Suprapubic skin (tissue), 4 donors: ENCODE measurements at regions not wholly inside any gene's neighbourhood (a gene's known extent, or its start where the extent isn't known, plus 50 kb on each side); places are given as distances from the start of the nearest gene placed in this dataset.

Source experiments
- DNase-seq, 2 donors: peaks; one replicate each; pipeline ENCODE4 v3.0.0-alpha.2; 2019; ENCODE audit warnings: low spot score in 2 of 2
- H3K27ac ChIP-seq: fragments of 200-600 bp; sonication (generic); one replicate; pipeline ENCODE4 v1.5.1; 2019
- H3K27me3 ChIP-seq: fragments of 200-600 bp; sonication (generic); one replicate; pipeline ENCODE4 v1.5.1; 2019
- H3K36me3 ChIP-seq: fragments of 200-600 bp; sonication (generic); one replicate; pipeline ENCODE4 v1.5.1; 2019
- H3K4me1 ChIP-seq: fragments of 200-600 bp; sonication (generic); one replicate; pipeline ENCODE4 v1.5.1; 2019
- H3K4me3 ChIP-seq: fragments of 200-600 bp; sonication (generic); one replicate; pipeline ENCODE4 v1.5.1; 2019; ENCODE audit warnings: mild to moderate bottlenecking
- H3K9me3 ChIP-seq: fragments of 200-600 bp; sonication (generic); one replicate; pipeline ENCODE4 v1.5.1; 2019
- EP300 ChIP-seq: sonication (generic); formaldehyde crosslinking; IDR thresholded peaks from one replicate; pipeline ENCODE4 v1.6.1; 2017; ENCODE audit warnings: antibody characterized with exemption
- POLR2A ChIP-seq, 2 donors: fragments of 450-650 bp; IDR thresholded peaks; one replicate each; pipeline ENCODE4 v1.6.1; 2017; ENCODE audit warnings: antibody characterized with exemption in 2 of 2, mild to moderate bottlenecking in 2 of 2, moderate library complexity in 2 of 2
- POLR2AphosphoS5 ChIP-seq, 3 donors: sonication (generic); formaldehyde crosslinking; IDR thresholded peaks; one replicate each; pipeline ENCODE4 v1.6.1; 2017; ENCODE audit warnings: antibody characterized with exemption in 3 of 3
- WGBS: methylation state at CpG from one replicate; pipeline ENCODE4 v1.1.5; 2018; 5-methylcytosine and 5-hydroxymethylcytosine counted together
- TF ChIP-seq, protein P1 (sequence below), 2 donors: fragments of 200-600 bp in 1 of 2; fragments of 450-650 bp in 1 of 2; sonication (generic) in 1 of 2; IDR thresholded peaks; one replicate each; pipeline ENCODE4 v1.5.1; 2016 to 2019; ENCODE audit warnings: antibody characterized with exemption in 2 of 2, mild to moderate bottlenecking in 1 of 2, moderate library complexity in 1 of 2

- DNase-seq = no peak
- Histone ChIP-seq H3K36me3 (no peaks in the 10 kb centered on the region), H3K27me3 (no peaks in the 10 kb centered on the region), H3K4me1 (no peaks in the 10 kb centered on the region), H3K4me3 (no peak overlapping the region), H3K27ac (no peak overlapping the region), H3K9me3 (no peaks in the 10 kb centered on the region)
- TF ChIP-seq EP300 = no peak
- no peak for TF ChIP-seq POLR2AphosphoS5 (IDR thresholded peaks at IDR 0.05)
- TF ChIP-seq, protein P1, sequence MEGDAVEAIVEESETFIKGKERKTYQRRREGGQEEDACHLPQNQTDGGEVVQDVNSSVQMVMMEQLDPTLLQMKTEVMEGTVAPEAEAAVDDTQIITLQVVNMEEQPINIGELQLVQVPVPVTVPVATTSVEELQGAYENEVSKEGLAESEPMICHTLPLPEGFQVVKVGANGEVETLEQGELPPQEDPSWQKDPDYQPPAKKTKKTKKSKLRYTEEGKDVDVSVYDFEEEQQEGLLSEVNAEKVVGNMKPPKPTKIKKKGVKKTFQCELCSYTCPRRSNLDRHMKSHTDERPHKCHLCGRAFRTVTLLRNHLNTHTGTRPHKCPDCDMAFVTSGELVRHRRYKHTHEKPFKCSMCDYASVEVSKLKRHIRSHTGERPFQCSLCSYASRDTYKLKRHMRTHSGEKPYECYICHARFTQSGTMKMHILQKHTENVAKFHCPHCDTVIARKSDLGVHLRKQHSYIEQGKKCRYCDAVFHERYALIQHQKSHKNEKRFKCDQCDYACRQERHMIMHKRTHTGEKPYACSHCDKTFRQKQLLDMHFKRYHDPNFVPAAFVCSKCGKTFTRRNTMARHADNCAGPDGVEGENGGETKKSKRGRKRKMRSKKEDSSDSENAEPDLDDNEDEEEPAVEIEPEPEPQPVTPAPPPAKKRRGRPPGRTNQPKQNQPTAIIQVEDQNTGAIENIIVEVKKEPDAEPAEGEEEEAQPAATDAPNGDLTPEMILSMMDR (IDR thresholded peaks at IDR 0.05) = no peak
- no peak for TF ChIP-seq POLR2A (IDR thresholded peaks at IDR 0.05)
- WGBS = 34% methylated on average over 3 of the region's 3 CpGs
These were observed 299.8 kb upstream of the EPHA3 start for GRCh38 chr3:88807491-88808105.

- 17% methylated on average over 2 of the region's 2 CpGs for WGBS
- no peaks in the 10 kb centered on the region for H3K27me3 ChIP-seq
- no peak overlapping the region for H3K4me3 ChIP-seq
- H3K36me3 ChIP-seq = no peaks in the 10 kb centered on the region
- no peak overlapping the region for H3K27ac ChIP-seq
- H3K4me1 ChIP-seq = no peaks in the 10 kb centered on the region
- no peak for DNase-seq
- no peak for TF ChIP-seq POLR2A (IDR thresholded peaks at IDR 0.05)
- TF ChIP-seq EP300 = no peak
- no peak for TF ChIP-seq POLR2AphosphoS5 (IDR thresholded peaks at IDR 0.05)
- TF ChIP-seq, protein P1 (IDR thresholded peaks at IDR 0.05) = no peak
- no peaks in the 10 kb centered on the region for H3K9me3 ChIP-seq
These were observed 297.4 kb upstream of the EPHA3 start for GRCh38 chr3:88809993-88810392.

DNA sequence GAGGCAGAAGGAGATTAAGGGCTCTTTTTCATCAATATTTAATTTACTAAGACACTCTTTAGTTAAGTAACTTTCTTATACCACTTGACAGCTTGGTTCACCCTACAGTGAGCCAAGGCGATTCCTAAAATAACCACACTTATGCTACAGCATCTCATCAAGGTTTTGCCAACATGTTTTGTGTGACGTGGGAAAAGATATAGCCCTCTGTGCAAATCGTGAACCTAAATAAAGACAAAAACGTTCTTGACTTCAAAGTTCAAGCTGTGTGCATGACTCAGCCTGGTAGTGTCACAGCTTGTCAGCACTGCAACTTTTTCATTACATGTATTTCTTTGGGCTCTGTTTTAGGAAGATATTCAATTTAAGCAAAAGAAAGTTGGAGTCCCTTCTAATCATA is 297.0 kb upstream of the EPHA3 start:
- H3K4me3 ChIP-seq = no peak overlapping the region
- no peaks in the 10 kb centered on the region for H3K9me3 ChIP-seq
- H3K27me3 ChIP-seq = no peaks in the 10 kb centered on the region
- DNase-seq = no peak
- WGBS = 22% methylated on average over 4 of the region's 4 CpGs
- H3K27ac ChIP-seq = no peak overlapping the region
- no peaks in the 10 kb centered on the region for H3K36me3 ChIP-seq
- no peaks in the 10 kb centered on the region for H3K4me1 ChIP-seq
- no peak for TF ChIP-seq EP300
- TF ChIP-seq POLR2AphosphoS5 (IDR thresholded peaks at IDR 0.05) = no peak
- TF ChIP-seq POLR2A (IDR thresholded peaks at IDR 0.05) = no peak
- TF ChIP-seq, protein P1 (IDR thresholded peaks at IDR 0.05) = no peak

- Histone ChIP-seq H3K4me3 (no peak overlapping the region), H3K4me1 (no peaks in the 10 kb centered on the region), H3K36me3 (no peaks in the 10 kb centered on the region), H3K27ac (no peak overlapping the region), H3K9me3 (no peaks in the 10 kb centered on the region), H3K27me3 (no peaks in the 10 kb centered on the region)
- TF ChIP-seq, protein P1 (IDR thresholded peaks at IDR 0.05) = no peak
- no peak for TF ChIP-seq POLR2AphosphoS5 (IDR thresholded peaks at IDR 0.05)
- whole genome bisulfite sequencing = 51% methylated on average over 3 of the region's 3 CpGs
- DNase-seq = no peak
These were observed 296.3 kb upstream of the EPHA3 start for GRCh38 chr3:88811096-88811495.

DNA sequence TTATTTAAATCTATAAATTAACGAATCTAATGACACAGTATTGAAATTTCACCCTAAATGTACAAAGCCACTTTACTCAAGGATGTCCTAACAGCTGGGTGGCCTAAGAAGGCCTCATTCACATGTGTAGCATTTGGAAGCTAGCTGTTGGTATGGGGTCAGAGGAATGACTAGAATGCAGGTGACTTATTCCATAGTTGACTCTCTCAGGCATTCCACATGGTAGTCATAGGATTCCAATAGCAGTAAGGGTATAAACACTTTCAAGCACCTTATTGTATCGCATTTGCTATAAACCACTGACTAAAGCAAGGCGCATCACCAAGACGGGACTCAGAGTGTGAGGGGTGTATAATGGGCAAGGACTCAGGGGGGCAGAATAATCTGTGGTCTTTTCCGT is 294.8 kb upstream of the EPHA3 start:
- no peak overlapping the region for H3K4me3 ChIP-seq
- no peaks in the 10 kb centered on the region for H3K9me3 ChIP-seq
- H3K36me3 ChIP-seq = no peaks in the 10 kb centered on the region
- TF ChIP-seq EP300 (no peak), POLR2A (IDR thresholded peaks at IDR 0.05) (no peak), POLR2AphosphoS5 (IDR thresholded peaks at IDR 0.05) (no peak)
- TF ChIP-seq, protein P1 (IDR thresholded peaks at IDR 0.05) = no peak
- no peaks in the 10 kb centered on the region for H3K4me1 ChIP-seq
- H3K27ac ChIP-seq = no peak overlapping the region
- WGBS = 91% methylated on average over 5 of the region's 5 CpGs
- no peak for DNase-seq
- no peaks in the 10 kb centered on the region for H3K27me3 ChIP-seq
